GM21825 (cell line): ENCODE measurements at regions not wholly inside any gene's neighbourhood (a gene's known extent, or its start where the extent isn't known, plus 50 kb on each side); places are given as distances from the start of the nearest gene placed in this dataset.

Experiments
- ATAC-seq: cut with Tn5 transposase; IDR thresholded peaks from one replicate; pipeline ENCODE4 v1.9.1; 2021; ENCODE audit warnings: mild to moderate bottlenecking, moderate library complexity; ENCODE audit not compliant: unreplicated experiment

DNA sequence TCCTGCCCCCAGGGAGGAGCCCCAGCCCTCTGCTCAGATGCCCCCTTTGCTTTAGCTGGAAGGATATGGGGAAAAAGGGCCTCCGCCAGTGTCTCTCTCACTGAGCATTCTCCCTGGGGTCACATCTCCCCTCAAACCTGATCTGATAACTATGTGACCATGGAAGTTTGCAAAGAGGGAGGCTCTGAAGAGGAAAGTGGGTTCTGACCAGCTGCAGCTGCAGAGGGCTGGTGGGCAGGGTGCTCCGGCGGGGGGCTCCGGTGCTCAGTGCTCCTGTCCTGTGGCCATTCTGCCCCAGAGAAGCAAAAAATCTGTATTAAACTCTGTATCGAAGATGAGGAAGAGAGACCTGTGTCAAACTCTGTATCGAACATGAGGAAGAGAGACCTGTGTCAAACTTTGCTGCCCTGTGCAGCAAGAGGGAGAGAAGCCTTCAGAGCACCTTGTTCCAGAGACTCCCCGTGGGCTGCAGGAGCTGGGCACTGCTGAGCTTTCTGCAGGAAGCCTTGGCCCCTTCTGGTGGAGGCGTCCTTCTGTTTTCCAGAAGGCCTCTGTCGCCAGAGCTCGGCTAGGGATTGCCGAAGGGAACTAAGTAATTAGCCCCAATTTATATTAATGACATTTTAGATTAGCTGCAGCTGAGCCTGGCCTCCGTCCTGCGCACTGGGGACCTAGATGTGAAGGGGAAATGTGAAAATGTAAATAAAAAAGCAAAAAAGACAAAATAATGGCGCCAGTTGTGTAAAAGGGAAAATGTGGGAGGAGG, 186.2 kb upstream of the C1orf174 start:
- ATAC-seq = no peak

GRCh38 chr1:4086921-4087320, 186.8 kb upstream of the C1orf174 start:
- no peak for ATAC-seq

DNA sequence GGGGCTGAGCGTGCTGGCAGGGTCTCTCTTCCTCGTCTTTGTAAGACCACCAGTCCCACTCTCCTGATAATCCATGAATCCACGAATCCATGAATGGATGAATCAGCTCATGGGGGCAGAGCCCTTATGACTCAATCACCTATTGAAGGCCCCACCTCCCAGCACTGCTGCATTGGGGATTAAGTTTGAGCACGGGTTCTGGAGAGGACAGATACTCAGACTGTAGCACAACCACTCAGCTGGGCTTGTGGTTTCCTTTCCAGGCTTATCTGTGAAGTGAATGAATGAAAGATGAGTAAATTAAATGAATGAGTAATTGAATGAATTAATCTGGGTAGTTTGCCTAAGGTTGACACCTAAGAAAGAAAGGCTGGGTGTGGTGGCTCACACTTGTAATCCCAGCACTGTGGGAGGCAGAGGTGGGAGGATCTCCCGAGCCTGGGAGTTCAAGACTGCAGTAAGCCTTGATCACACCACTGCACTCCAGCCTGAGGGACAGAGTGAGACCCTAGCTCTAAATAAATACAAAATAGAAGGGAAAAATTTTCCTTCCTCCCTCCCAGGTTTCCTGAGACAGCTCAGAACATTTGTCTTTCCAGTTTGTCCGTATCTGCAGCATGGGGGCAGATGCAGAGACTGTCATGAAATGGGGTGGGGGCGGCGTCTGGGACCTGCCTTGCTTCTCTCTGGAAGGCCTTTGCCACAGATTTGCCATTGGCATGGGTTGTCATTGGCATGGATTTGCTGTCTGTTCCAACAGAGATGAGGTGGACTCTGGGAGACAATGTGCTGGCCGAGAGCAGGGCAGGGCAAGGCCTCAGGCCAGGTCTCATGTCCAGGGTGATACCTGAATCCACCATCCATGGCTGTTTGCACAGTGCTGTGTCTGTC, 187.7 kb upstream of the C1orf174 start:
- ATAC-seq = no peak

- ATAC-seq = no peak
Observed at GRCh38 chr1:4088676-4089075, 188.6 kb upstream of the C1orf174 start.

DNA sequence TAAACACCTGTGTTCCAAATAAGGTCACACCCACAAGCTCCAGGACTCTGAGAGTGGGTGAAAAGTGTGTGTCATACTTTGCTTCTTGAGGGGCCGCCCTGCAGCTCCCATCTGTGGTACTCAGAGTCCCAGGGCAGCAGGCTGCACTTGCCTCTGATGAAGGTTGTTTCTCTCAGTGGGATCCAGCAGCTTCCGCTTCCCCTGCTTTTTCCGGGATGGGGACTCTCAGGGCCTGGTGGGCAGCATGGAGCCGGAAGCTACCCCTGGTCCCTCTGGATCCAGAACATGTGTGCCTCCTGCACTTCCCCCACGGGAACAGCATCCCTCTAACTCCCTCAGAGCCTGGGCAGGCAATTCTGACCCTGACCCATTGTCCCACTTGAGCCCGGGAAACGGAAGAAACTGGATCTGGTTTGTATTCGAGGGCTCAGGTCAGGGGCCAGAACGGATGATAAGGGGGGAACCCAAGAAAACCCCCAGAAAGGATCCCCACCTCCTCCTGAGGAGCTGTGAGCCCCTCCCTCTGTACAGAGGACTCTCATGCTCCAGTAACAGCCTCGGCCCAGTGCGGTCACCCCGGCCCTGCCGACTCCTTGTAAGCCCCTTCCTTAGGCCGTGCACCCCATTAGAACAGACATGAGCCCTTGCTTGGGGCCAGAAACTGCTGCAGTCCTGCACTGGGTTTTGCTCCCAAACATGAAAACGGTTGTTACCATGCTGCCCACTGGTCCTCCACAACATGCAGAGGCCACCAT, 189.5 kb upstream of the C1orf174 start:
- no peak for ATAC-seq

- no peak for ATAC-seq
Observed at GRCh38 chr1:4090556-4090955, 190.5 kb upstream of the C1orf174 start.

GRCh38 chr1:4090976-4091660, 191.0 kb upstream of the C1orf174 start:
- no peak for ATAC-seq

GRCh38 chr1:4091996-4092395, 191.9 kb upstream of the C1orf174 start:
- ATAC-seq = no peak

DNA sequence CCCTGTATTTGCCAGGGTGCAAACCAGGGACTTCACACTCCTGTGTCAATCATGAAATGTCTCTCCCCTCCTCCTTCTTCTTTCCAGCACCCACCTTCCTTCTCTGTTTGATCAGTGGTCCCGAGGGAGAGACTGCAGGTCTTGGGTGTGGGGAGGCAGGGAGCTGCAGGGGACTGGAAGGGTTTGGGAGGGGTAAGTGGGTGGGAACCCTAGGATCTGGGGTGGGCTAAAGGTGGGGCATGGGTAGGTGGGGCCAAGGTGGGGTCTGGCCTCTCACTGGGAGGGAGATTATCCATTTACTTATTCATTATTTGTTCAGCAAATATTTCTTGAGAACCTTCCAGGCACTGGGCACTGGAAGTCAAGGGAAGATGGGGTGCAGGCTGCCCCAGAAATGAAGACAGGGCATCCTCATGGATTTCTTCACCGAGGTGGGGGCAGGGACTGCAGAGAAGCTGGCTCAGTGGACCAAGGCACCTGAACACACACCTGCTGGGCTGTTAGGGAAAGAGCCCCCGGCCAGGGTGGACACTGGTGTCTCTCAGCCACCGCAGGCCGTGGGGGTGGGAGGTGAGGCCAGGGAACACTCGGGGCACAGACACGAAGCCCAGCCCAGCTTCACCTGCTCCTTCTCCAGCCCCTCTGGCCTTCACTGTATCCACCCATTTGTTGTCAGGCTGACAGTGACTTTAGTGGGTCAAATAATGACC, 193.9 kb upstream of the C1orf174 start:
- ATAC-seq = no peak

GRCh38 chr1:4095433-4095971, 195.4 kb upstream of the C1orf174 start:
- ATAC-seq = no peak

DNA sequence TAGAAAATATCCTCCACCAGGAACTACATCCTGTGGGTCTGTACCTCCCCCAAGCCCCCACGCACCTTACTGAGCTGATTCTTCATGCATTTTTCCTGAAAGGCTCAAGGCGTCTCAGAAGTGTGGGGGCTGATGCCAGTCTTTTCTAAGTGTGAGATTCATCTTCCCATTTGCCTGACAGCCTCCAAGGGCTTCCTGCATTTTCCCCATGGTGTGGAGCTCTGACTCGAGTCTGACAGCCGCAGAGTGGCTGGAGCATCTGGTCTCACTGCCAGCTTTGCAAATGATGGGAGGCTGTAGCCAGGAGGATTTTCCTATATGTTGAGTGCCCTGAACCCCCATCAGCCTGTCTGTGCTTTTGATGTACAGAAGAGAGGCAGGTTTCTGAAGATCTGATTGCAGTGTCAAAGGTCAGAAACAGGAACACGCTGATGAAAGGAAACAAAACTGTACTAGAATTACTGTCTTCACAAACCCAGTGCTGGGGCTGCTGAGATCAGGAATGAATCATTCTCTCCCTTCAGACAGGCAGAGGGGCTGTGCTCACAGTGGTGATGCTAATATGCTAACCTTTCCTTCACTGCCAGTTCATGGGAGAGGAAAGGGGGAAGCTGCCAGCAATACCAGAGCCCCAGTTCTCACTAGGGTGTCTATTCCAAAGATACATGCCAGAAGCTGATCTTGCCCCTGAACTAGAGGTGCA, 201.5 kb upstream of the C1orf174 start:
- no peak for ATAC-seq

DNA sequence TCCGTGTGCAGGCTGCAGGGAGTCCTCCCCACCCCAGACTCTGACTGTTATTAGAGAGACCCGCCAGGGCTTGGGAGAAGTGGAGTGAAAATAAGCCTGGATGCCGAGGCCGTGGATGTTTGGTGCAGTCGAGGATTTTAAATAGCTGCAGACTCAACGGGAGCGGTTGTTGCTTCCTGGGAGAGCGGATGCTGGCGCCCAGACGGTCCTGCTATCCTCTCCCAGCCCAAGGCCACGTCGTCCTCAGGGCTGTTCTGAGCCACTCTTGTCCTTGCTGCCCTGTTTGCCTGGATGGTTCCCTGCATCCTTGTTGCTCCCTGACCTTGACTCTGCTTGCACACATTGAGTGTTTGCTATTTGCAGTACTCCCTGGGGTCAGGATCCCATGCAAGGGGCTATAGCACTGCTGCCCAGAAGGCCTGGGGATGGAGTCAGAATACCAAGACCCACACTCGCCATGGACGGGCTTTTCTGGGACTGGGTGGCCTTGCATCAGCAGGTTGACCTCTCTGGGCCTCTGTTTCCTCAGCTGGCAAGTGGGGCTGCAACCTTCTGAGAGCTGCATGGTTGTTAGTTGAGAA, 205.3 kb upstream of the C1orf174 start:
- ATAC-seq = no peak

- ATAC-seq = no peak
Observed at GRCh38 chr1:4106731-4107130, 206.7 kb upstream of the C1orf174 start.

DNA sequence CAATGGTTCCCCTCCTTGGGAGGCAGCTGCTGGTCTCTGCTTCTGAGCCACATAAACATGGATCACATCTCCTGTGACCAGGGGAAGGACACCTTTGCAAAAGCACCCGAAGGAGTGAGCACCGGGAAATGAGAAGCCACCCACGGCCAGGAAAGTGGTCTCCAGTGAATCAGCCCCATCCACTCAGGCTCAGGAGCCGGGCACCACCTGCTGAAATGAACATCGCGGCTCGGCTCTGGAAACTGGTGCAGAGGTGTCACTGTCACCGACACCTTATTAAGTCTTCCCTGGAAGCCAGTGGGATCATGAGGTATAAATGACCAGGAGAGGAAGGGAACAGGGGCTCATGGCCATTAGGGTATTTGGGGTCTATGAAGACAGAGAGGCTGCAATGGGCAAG, 207.2 kb upstream of the C1orf174 start:
- no peak for ATAC-seq

DNA sequence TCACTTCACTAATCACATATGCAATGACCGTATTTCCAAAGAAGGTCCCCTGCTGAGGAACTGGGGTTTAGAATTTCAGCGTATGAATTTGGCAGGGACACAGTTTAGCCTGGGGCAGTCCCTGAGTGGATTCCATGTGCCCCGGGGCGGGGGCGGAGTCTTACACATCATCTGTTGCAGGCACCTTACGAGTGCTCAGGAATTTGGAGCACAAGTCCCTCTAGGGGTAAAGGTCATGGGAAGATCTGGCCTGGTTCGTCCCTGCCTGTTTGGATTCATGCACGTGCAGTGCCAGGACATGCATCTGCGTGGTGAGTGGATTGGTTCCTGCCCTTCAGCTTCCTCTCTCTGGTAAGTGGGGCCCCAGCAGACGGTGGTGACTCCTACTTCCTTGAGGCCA, 208.3 kb upstream of the C1orf174 start:
- ATAC-seq = no peak

GRCh38 chr1:4108758-4109627, 208.9 kb upstream of the C1orf174 start:
- ATAC-seq = no peak

DNA sequence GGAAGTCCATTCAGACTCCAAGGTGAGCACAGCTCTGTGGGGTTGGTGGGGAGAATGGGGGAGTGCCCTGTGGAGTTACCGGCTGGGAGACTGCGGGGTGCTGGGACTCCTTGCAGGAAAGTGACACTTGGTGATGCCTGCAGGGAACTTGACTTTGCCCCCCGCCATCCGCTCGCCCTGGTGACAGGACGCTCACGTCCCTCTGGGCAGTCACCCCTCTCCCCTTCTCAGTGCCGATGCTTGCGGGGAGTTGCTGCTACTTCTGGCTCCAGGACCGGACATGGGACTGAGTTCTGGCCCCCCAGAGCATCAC, 209.5 kb upstream of the C1orf174 start:
- no peak for ATAC-seq

DNA sequence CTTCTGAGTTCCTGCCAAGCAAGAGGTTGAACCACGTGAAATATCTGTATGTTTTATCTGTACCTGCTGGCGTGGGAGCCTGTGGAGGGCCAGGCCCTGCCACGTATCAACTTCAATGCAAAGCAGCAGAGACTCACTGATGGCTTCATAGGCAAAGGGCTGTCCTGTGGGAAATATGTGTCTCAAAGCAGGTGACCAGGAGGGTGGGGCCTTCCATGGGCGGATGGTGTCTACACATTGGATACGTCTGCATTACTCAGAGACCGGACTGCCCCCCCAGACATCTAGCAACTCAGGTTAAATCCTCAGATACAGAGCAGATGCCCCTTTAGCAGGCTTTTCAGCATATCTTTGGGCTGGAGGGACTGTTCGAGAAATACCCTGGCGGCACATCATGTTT, 210.8 kb upstream of the C1orf174 start:
- ATAC-seq = no peak
